Endothelial cell of umbilical vein (primary cell): ENCODE measurements at regions not wholly inside any gene's neighbourhood (a gene's known extent, or its start where the extent isn't known, plus 50 kb on each side); places are given as distances from the start of the nearest gene placed in this dataset.

Experiments
- BruUV-seq: library from RNA; stranded (reverse); fragments of 400-500 nt; replicated peaks from 2 replicates; lab custom pipeline; 2021; lab: Mats Ljungman, UMichigan
- CTCF ChIA-PET: fragments of 300-600, 350-600 bp; sonication (Branson Sonifier 250); formaldehyde crosslinking; loops from one replicate; lab custom pipeline; 2021; ENCODE audit warnings: antibody characterized with exemption, inconsistent platforms; lab: Charles Lee
- POLR2A ChIA-PET: fragments of 300-600, 350-600 bp; sonication (Branson Sonifier 250); formaldehyde crosslinking; loops from one replicate; lab custom pipeline; 2021; ENCODE audit warnings: antibody characterized with exemption, inconsistent platforms; lab: Charles Lee
- DNase-seq: peaks from one replicate; pipeline ENCODE4 v3.0.0-alpha.2; 2011; ENCODE audit warnings: low read depth, low spot score
- FAIRE-seq: peaks from 2 replicates; lab custom pipeline; 2011; peaks lifted over from hg19 to GRCh38; lab: Jason Lieb, UNC
- H2AFZ ChIP-seq: 2 replicates; pipeline ENCODE4 v1.6.0; 2012; ENCODE audit warnings: low read depth, low read length, control low read depth, inconsistent platforms
- H3K27ac ChIP-seq: 2 replicates; pipeline ENCODE4 v1.5.1; 2011; ENCODE audit warnings: low read depth, mild to moderate bottlenecking, control low read depth, low read length, moderate library complexity; ENCODE audit not compliant: insufficient read depth
- H3K27me3 ChIP-seq, 2 experiments: 2 replicates each; pipeline versions ENCODE4 v1.6.0 to v1.6.1; 2011; ENCODE audit warnings: low read length in 2 of 2, mixed read lengths in 1 of 2; ENCODE audit not compliant: control insufficient read depth in 2 of 2, insufficient read depth in 2 of 2
- H3K36me3 ChIP-seq, 2 experiments: 2 replicates in 1 of 2; 3 replicates in 1 of 2; pipeline ENCODE4 v1.5.1; 2011; ENCODE audit warnings: low read length in 2 of 2, mild to moderate bottlenecking in 1 of 2, moderate library complexity in 1 of 2; ENCODE audit not compliant: control insufficient read depth in 2 of 2, insufficient read depth in 2 of 2; ENCODE audit errors: extremely low read depth in 1 of 2
- H3K4me1 ChIP-seq: 3 replicates; pipeline ENCODE4 v1.5.1; 2011; ENCODE audit warnings: mild to moderate bottlenecking, low read length; ENCODE audit not compliant: control insufficient read depth, insufficient read depth; ENCODE audit errors: extremely low read depth
- H3K4me2 ChIP-seq: 2 replicates; pipeline ENCODE4 v1.6.1; 2011; ENCODE audit warnings: low read length, control low read depth, mixed read lengths; ENCODE audit not compliant: insufficient read depth
- H3K4me3 ChIP-seq, 3 experiments: fragments of 200-600 bp in 1 of 3; sonication (generic), shearing (Covaris generic) in 1 of 3; replicated peaks in 1 of 3; 2 replicates each; pipeline ENCODE4 v1.5.1; 2011 to 2016; ENCODE audit warnings: control low read depth in 3 of 3, low read length in 3 of 3, mild to moderate bottlenecking in 2 of 3, inconsistent platforms in 1 of 3, low read depth in 1 of 3, moderate library complexity in 1 of 3; ENCODE audit not compliant: insufficient read depth in 1 of 3
- H3K79me2 ChIP-seq: 2 replicates; pipeline ENCODE4 v1.6.0; 2012; ENCODE audit warnings: low read length, inconsistent platforms; ENCODE audit not compliant: control insufficient read depth, insufficient read depth
- H3K9ac ChIP-seq: replicated peaks from 2 replicates; pipeline ENCODE3; 2011; ENCODE audit warnings: low read length, control low read depth; ENCODE audit not compliant: insufficient read depth; ENCODE audit errors: extremely low read depth
- H3K9me1 ChIP-seq: replicated peaks from 3 replicates; pipeline ENCODE4 v1.6.0; 2011; ENCODE audit warnings: mild to moderate bottlenecking, low read length; ENCODE audit not compliant: control insufficient read depth, insufficient read depth; ENCODE audit errors: extremely low read depth
- H3K9me3 ChIP-seq: replicated peaks from 2 replicates; pipeline ENCODE4 v1.5.1; 2012; ENCODE audit warnings: low read length, inconsistent platforms; ENCODE audit not compliant: control insufficient read depth, insufficient read depth
- H4K20me1 ChIP-seq: replicated peaks from 2 replicates; pipeline ENCODE3; 2011; ENCODE audit warnings: mild to moderate bottlenecking, low read length; ENCODE audit not compliant: control insufficient read depth, insufficient read depth; ENCODE audit errors: extremely low read depth
- EZH2 ChIP-seq: IDR thresholded peaks from 2 replicates; pipeline ENCODE4 v1.6.1; 2012; ENCODE audit warnings: borderline replicate concordance, low read depth, mild to moderate bottlenecking, moderate library complexity, low read length, inconsistent platforms; ENCODE audit not compliant: severe bottlenecking
- FOS ChIP-seq: IDR thresholded peaks from 2 replicates; pipeline ENCODE4 v1.6.1; 2011; ENCODE audit warnings: mild to moderate bottlenecking, low read length, moderate library complexity, borderline replicate concordance; ENCODE audit not compliant: insufficient read depth
- GATA2 ChIP-seq: IDR thresholded peaks from 2 replicates; pipeline ENCODE4 v1.7.0; 2011; ENCODE audit warnings: low read depth, mild to moderate bottlenecking, moderate library complexity, mixed read lengths, low read length; ENCODE audit not compliant: insufficient read length, insufficient read depth
- JUN ChIP-seq: IDR thresholded peaks from 2 replicates; pipeline ENCODE4 v1.6.1; 2011; ENCODE audit warnings: borderline replicate concordance, low read depth; ENCODE audit not compliant: insufficient read length, insufficient read depth
- MAX ChIP-seq: IDR thresholded peaks from 2 replicates; pipeline ENCODE4 v1.6.1; 2011; ENCODE audit not compliant: insufficient read depth, insufficient read length
- MYC ChIP-seq: IDR thresholded peaks from one replicate; pipeline ENCODE4 v1.6.1; 2011; ENCODE audit warnings: mild to moderate bottlenecking, low read depth, low read length
- POLR2A ChIP-seq: IDR thresholded peaks from 2 replicates; pipeline ENCODE4 v1.6.1; 2012; ENCODE audit warnings: low read depth, mild to moderate bottlenecking, control low read depth, low read length
- POLR2AphosphoS5 ChIP-seq: IDR thresholded peaks from 2 replicates; pipeline ENCODE4 v1.6.1; 2012; ENCODE audit warnings: low read depth, mild to moderate bottlenecking, control low read depth, low read length, moderate library complexity; ENCODE audit not compliant: insufficient read depth
- dilution Hi-C: fragments of 300-500 bp; cut with MboI; formaldehyde crosslinking; loops from one replicate; pipeline ENCODE4 v1.15.0; 2019; ENCODE audit warnings: low sequenced_read_pairs; ENCODE audit not compliant: extremely low pct_ligation_motif_present
- intact Hi-C: fragments of 100-400 bp; cut with micrococcal nuclease; formaldehyde crosslinking; loops from one replicate; pipeline ENCODE4 v1.10.0; 2022
- TF ChIP-seq, protein P1 (sequence below), 2 donors: IDR thresholded peaks; 1 replicate in 1 of 2; 2 replicates in 1 of 2; pipeline ENCODE4 v1.5.1; 2011; ENCODE audit warnings: low read length in 2 of 2, mild to moderate bottlenecking in 2 of 2, moderate library complexity in 2 of 2, control low read depth in 1 of 2, inconsistent platforms in 1 of 2, low read depth in 1 of 2; ENCODE audit not compliant: insufficient read depth in 1 of 2; ENCODE audit errors: extremely low read depth in 1 of 2

DNA sequence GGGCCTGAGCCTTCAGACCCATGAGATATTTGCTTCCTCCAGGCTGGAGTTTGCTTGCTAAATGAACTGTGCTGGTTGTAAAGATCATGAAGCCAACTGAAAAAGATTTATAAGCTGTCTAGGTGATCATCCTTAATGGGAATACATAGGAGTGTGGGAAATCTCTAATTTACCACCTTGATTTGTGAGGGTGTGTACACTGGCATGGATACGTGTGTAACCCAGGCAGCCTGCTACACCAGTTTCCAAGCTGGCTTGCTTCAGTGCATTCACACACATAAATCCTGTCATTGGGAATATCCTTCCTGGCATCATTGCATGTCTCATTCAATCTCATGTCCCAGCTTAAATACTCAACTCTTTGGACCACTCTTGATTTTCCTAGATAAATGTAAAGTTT lies 57.6 kb upstream of the GNG12 start:
- Histone ChIP-seq H3K27ac (peak overlapping the region; percentile 79), H3K79me2 (no peaks in the 10 kb centered on the region)

More for the DNA sequence above, 57.6 kb upstream of the GNG12 start:
- H3K9me1 ChIP-seq, result no peaks in the 10 kb centered on the region
- no peaks in the 10 kb centered on the region for H3K9me3 ChIP-seq
- H4K20me1 ChIP-seq, result no peaks in the 10 kb centered on the region
- no peaks in the 10 kb centered on the region for H3K36me3 ChIP-seq
- peaks cover 26% of the 10 kb centered on the region for H3K4me1 ChIP-seq
- no peaks in the 10 kb centered on the region for H3K27me3 ChIP-seq
- DNase-seq (no peak), FAIRE-seq (no peak)
- BruUV-seq, result no TSS peak
- peak overlapping the region; percentile 49 for H2AFZ ChIP-seq
- dilution Hi-C loops, result no loop called here
- H3K4me2 ChIP-seq, result no peak overlapping the region
- intact Hi-C loops, result loop anchor here (10.0 kb wide), 2 partner anchors 284 to 604 kb away; partner anchors contain the start of gene DEPDC1
- no peak overlapping the region for H3K9ac ChIP-seq
- no peak overlapping the region for H3K4me3 ChIP-seq
- ChIA-PET CTCF (interaction anchor here (1.0 to 3.2 kb wide), 4 partner anchors 35 to 161 kb away, joined by 3 to 12 read pairs (median 6); no protein-coding TSS in a partner anchor), POLR2A (no interaction called here)
- TF ChIP-seq POLR2AphosphoS5 (no peak), EZH2 (no peak), FOS (no peak), POLR2A (no peak), MYC (no peak), MAX (no peak), GATA2 (no peak), JUN (no peak)
- TF ChIP-seq, protein P1, sequence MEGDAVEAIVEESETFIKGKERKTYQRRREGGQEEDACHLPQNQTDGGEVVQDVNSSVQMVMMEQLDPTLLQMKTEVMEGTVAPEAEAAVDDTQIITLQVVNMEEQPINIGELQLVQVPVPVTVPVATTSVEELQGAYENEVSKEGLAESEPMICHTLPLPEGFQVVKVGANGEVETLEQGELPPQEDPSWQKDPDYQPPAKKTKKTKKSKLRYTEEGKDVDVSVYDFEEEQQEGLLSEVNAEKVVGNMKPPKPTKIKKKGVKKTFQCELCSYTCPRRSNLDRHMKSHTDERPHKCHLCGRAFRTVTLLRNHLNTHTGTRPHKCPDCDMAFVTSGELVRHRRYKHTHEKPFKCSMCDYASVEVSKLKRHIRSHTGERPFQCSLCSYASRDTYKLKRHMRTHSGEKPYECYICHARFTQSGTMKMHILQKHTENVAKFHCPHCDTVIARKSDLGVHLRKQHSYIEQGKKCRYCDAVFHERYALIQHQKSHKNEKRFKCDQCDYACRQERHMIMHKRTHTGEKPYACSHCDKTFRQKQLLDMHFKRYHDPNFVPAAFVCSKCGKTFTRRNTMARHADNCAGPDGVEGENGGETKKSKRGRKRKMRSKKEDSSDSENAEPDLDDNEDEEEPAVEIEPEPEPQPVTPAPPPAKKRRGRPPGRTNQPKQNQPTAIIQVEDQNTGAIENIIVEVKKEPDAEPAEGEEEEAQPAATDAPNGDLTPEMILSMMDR (IDR thresholded peaks at IDR 0.05; ENCODE audit: extremely low read depth in 1 of 2, insufficient read depth in 1 of 2, low read depth in 1 of 2, low read length in 2 of 2), result no peak
